ENCODE measurements at regions not wholly inside any gene's neighbourhood (a gene's known extent, or its start where the extent isn't known, plus 50 kb on each side); places are given as distances from the start of the nearest gene placed in this dataset.

DNA sequence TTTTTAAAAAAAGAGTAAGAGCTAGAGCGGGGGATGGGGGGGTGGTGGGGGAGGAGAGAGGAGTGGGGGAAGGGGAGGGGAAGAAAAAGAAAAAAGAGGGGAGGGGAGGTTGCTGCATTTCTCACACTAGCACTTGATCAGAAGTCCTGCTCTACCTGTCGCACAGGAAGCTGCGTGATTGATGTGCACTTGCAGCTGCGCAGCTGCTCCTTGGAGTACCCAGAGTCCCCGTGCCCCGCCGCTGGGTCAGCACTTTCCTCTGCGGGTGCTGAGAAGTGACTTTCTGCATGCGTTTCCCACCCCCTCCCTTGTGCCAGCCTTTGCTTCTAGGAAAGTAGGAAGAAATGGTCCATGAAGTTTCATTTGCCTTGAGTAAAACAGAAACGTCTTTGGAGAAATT, 297.3 kb downstream of the ETAA1 start:
- TF ChIP-seq MYC (IDR thresholded peaks at IDR 0.05; ENCODE audit: low read depth, low read length) = no peak
- no peak for TF ChIP-seq FOS (IDR thresholded peaks at IDR 0.05; ENCODE audit: borderline replicate concordance, insufficient read depth, low read length)
- TF ChIP-seq, protein P1, sequence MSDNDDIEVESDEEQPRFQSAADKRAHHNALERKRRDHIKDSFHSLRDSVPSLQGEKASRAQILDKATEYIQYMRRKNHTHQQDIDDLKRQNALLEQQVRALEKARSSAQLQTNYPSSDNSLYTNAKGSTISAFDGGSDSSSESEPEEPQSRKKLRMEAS (IDR thresholded peaks at IDR 0.05; ENCODE audit: insufficient read depth, insufficient read length) = no peak
- TF ChIP-seq, protein P2, sequence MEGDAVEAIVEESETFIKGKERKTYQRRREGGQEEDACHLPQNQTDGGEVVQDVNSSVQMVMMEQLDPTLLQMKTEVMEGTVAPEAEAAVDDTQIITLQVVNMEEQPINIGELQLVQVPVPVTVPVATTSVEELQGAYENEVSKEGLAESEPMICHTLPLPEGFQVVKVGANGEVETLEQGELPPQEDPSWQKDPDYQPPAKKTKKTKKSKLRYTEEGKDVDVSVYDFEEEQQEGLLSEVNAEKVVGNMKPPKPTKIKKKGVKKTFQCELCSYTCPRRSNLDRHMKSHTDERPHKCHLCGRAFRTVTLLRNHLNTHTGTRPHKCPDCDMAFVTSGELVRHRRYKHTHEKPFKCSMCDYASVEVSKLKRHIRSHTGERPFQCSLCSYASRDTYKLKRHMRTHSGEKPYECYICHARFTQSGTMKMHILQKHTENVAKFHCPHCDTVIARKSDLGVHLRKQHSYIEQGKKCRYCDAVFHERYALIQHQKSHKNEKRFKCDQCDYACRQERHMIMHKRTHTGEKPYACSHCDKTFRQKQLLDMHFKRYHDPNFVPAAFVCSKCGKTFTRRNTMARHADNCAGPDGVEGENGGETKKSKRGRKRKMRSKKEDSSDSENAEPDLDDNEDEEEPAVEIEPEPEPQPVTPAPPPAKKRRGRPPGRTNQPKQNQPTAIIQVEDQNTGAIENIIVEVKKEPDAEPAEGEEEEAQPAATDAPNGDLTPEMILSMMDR (IDR thresholded peaks at IDR 0.05; ENCODE audit: extremely low read depth in 1 of 2, insufficient read depth in 1 of 2, low read depth in 1 of 2, low read length in 2 of 2) = no peak
- TF ChIP-seq GATA2 (IDR thresholded peaks at IDR 0.05; ENCODE audit: insufficient read depth, insufficient read length, low read depth, low read length) = no peak
- TF ChIP-seq JUN (IDR thresholded peaks at IDR 0.05; ENCODE audit: borderline replicate concordance, insufficient read depth, insufficient read length, low read depth) = no peak
- TF ChIP-seq EZH2 (IDR thresholded peaks at IDR 0.05; ENCODE audit: borderline replicate concordance, low read depth, low read length, severe bottlenecking) = no peak
- no peak for TF ChIP-seq POLR2A (IDR thresholded peaks at IDR 0.05; ENCODE audit: low read depth, low read length)
- no peak for TF ChIP-seq POLR2AphosphoS5 (IDR thresholded peaks at IDR 0.05; ENCODE audit: insufficient read depth, low read depth, low read length)
- H3K79me2 ChIP-seq (ENCODE audit: control insufficient read depth, insufficient read depth, low read length) = no peaks in the 10 kb centered on the region
- H3K9me1 ChIP-seq (replicated peaks; ENCODE audit: control insufficient read depth, extremely low read depth, insufficient read depth, low read length) = no peaks in the 10 kb centered on the region
- H3K9me3 ChIP-seq (replicated peaks; ENCODE audit: control insufficient read depth, insufficient read depth, low read length) = no peaks in the 10 kb centered on the region
- H3K4me1 ChIP-seq (ENCODE audit: control insufficient read depth, extremely low read depth, insufficient read depth, low read length) = no peaks in the 10 kb centered on the region
- no peaks in the 10 kb centered on the region for H3K27me3 ChIP-seq (ENCODE audit: control insufficient read depth in 2 of 2, insufficient read depth in 2 of 2, low read length in 2 of 2)
- DNase-seq (ENCODE audit: low read depth, low spot score) = no peak
- no peak overlapping the region for H3K27ac ChIP-seq (ENCODE audit: insufficient read depth, low read depth, low read length)
- H3K4me2 ChIP-seq (ENCODE audit: insufficient read depth, low read length) = no peak overlapping the region
- intact Hi-C loops (cut with micrococcal nuclease) = no loop called here
- POLR2A ChIA-PET = no interaction called here
- dilution Hi-C loops (cut with MboI; ENCODE audit: extremely low pct_ligation_motif_present, low sequenced_read_pairs) = no loop called here
- FAIRE-seq = no peak
- BruUV-seq (replicated peaks) = no TSS peak
- H2AFZ ChIP-seq (ENCODE audit: low read depth, low read length) = no peak overlapping the region
- no peaks in the 10 kb centered on the region for H4K20me1 ChIP-seq (replicated peaks; ENCODE audit: control insufficient read depth, extremely low read depth, insufficient read depth, low read length)
- no peaks in the 10 kb centered on the region for H3K36me3 ChIP-seq (ENCODE audit: control insufficient read depth in 2 of 2, extremely low read depth in 1 of 2, insufficient read depth in 2 of 2, low read length in 2 of 2)
- no peak overlapping the region for H3K4me3 ChIP-seq (replicated peaks in 1 of 3; ENCODE audit: insufficient read depth in 1 of 3, low read depth in 1 of 3, low read length in 3 of 3)
- H3K9ac ChIP-seq (replicated peaks; ENCODE audit: extremely low read depth, insufficient read depth, low read length) = no peak overlapping the region
- CTCF ChIA-PET = interaction anchor here (0.8 kb wide), 1 partner anchor 40 kb away, joined by 3 read pairs; no protein-coding TSS in a partner anchor
